Nephron progenitor cell (in vitro differentiated cells): ENCODE measurements at regions not wholly inside any gene's neighbourhood (a gene's known extent, or its start where the extent isn't known, plus 50 kb on each side); places are given as distances from the start of the nearest gene placed in this dataset.
"Not testable (repeated sequence)": the region's sequence is repeated elsewhere in the genome, so short reads cannot be mapped to it uniquely, and the experiment has no call there.

ENCODE experiments used
- DNase-seq: peaks from one replicate; pipeline ENCODE4 v3.0.0; 2021
- H3K27ac Mint-ChIP-seq: 2 replicates; pipeline ENCODE4 v1.8.0; 2021; ENCODE audit warnings: mild to moderate bottlenecking, moderate library complexity, mixed read lengths
- H3K27me3 Mint-ChIP-seq: 2 replicates; pipeline ENCODE4 v1.8.0; 2021; ENCODE audit warnings: mild to moderate bottlenecking, low read depth, mixed read lengths; ENCODE audit not compliant: poor library complexity
- H3K36me3 Mint-ChIP-seq: 2 replicates; pipeline ENCODE4 v1.8.0; 2021; ENCODE audit warnings: low read depth, mixed read lengths
- H3K4me1 Mint-ChIP-seq: 2 replicates; pipeline ENCODE4 v1.8.0; 2021; ENCODE audit warnings: mixed read lengths
- H3K4me3 Mint-ChIP-seq: 2 replicates; pipeline ENCODE4 v1.8.0; 2021; ENCODE audit warnings: mild to moderate bottlenecking, moderate library complexity, mixed read lengths
- H3K9me3 Mint-ChIP-seq: 2 replicates; pipeline ENCODE4 v1.8.0; 2021; ENCODE audit warnings: mild to moderate bottlenecking, moderate library complexity, mixed read lengths
- TF ChIP-seq, protein P1 (sequence below): fragments of 200-600 bp; sonication (generic); IDR thresholded peaks from 2 replicates; pipeline ENCODE4 v1.5.0; 2021; ENCODE audit warnings: antibody characterized with exemption

DNA sequence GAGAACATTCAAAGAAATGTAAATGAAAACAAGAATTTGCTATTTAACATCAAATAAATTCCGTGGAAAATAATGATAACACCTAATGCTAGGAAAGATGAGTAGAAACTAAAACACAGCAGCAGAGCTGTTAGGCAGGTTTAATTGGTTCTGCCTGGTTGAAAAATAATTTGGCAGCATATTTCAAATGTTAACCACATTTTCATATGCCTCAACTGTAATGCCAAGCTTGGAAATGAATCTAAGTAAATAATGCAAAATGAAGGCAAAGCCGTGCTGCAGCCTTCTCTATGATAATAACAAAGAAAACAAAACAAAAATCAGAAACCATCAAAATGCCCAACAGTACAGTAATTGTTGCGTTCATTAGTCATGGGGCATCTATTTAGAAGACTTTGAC is 79.9 kb upstream of the MSX2 start:
- TF ChIP-seq, protein P1, sequence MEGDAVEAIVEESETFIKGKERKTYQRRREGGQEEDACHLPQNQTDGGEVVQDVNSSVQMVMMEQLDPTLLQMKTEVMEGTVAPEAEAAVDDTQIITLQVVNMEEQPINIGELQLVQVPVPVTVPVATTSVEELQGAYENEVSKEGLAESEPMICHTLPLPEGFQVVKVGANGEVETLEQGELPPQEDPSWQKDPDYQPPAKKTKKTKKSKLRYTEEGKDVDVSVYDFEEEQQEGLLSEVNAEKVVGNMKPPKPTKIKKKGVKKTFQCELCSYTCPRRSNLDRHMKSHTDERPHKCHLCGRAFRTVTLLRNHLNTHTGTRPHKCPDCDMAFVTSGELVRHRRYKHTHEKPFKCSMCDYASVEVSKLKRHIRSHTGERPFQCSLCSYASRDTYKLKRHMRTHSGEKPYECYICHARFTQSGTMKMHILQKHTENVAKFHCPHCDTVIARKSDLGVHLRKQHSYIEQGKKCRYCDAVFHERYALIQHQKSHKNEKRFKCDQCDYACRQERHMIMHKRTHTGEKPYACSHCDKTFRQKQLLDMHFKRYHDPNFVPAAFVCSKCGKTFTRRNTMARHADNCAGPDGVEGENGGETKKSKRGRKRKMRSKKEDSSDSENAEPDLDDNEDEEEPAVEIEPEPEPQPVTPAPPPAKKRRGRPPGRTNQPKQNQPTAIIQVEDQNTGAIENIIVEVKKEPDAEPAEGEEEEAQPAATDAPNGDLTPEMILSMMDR = no peak
- peaks cover 20% of the 10 kb centered on the region for H3K4me1 Mint-ChIP-seq
- H3K27ac Mint-ChIP-seq = no peak overlapping the region
- H3K4me3 Mint-ChIP-seq = no peak overlapping the region
- no peaks in the 10 kb centered on the region for H3K36me3 Mint-ChIP-seq
- H3K9me3 Mint-ChIP-seq = peaks cover 21% of the 10 kb centered on the region
- H3K27me3 Mint-ChIP-seq = peaks cover 2% of the 10 kb centered on the region
- no peak for DNase-seq

DNA sequence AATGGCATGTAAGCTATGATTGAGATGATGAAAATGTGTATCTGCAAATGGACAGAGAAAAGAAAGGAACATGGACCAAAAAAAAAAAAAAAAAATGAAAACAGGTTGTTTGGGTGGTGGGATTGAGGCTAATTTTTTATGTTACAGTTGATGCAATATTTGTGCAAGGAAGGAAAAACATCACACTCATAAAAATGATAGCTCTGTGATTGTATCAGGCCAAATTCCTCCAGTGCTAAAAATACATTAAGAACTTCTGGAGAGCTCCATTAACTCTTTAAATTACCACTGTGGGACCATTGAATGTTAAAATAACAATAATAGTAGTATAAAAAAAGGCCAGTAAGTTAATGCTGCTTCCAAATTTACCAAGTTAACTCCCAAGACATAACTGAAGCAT is 79.5 kb upstream of the MSX2 start:
- peaks cover 21% of the 10 kb centered on the region for H3K9me3 Mint-ChIP-seq
- no peaks in the 10 kb centered on the region for H3K36me3 Mint-ChIP-seq
- peaks cover 20% of the 10 kb centered on the region for H3K4me1 Mint-ChIP-seq
- H3K27me3 Mint-ChIP-seq = peaks cover 2% of the 10 kb centered on the region
- TF ChIP-seq, protein P1 = no peak
- no peak overlapping the region for H3K4me3 Mint-ChIP-seq
- H3K27ac Mint-ChIP-seq = no peak overlapping the region
- DNase-seq = no peak

DNA sequence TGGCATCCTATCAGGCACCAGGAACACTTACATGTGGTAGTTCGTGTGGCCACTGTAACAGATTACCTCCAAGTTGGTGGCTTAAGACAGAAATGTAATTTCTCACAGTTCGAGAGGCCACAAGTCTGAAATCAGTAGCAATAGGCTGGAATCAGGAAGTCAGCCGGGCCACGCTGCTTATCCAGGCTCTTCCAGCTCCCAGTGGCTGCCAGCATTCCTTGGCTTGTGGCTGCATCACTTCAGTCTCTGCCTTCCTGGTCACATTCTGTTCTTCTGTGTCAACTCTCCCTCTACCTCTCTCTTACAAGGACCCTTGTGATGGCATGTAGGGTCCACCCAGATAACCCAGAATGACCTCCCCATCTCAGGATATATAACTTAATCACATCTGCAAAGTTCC is 78.7 kb upstream of the MSX2 start:
- Mint-ChIP-seq H3K36me3 (no peaks in the 10 kb centered on the region), H3K4me3 (no peak overlapping the region), H3K27me3 (peaks cover 2% of the 10 kb centered on the region), H3K9me3 (peaks cover 21% of the 10 kb centered on the region), H3K4me1 (peaks cover 20% of the 10 kb centered on the region), H3K27ac (no peak overlapping the region)
- DNase-seq = no peak
- TF ChIP-seq, protein P1 = no peak

DNA sequence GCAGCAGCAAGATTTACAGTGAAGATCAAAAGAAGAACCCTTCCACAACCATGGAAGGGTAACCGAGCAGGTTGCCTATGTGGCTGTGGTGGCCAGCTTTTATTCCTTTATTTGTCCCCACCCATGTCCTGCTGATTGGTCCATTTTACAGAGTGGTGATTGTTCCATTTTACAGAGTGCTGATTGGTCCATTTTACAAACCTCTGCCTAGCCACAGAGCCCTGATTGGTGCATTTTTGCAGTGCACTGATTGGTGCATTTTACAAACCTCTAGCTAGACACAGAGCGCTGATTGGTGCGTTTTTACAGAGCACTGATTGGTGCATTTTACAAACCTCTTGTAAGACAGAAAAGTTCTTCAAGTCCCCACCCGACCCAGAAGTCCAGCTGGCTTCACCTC is 75.8 kb upstream of the MSX2 start:
- not testable (repeated sequence) for H3K4me3 Mint-ChIP-seq

DNA sequence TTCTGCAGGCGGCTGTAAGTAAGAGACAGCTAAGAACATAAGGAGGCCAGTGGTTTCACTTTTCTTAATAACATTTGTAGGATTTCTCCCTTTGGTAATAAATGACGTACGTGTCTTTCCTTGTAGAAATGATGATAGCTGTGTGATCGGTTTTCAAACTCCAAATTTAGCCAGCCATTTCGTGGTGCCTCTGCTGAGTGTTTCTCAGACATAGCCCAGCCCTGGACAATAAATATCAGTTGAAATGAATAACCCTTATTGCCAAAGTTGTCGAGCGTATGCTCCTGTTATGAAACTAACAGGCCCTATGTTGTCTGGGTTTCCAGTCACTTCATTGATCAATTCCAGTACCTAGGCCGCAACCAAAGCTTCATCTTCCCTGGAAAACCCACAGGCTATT is 75.0 kb upstream of the MSX2 start:
- no peak overlapping the region for H3K4me3 Mint-ChIP-seq
- peaks cover 21% of the 10 kb centered on the region for H3K9me3 Mint-ChIP-seq
- TF ChIP-seq, protein P1 = no peak
- no peak overlapping the region for H3K27ac Mint-ChIP-seq
- H3K27me3 Mint-ChIP-seq = no peaks in the 10 kb centered on the region
- no peaks in the 10 kb centered on the region for H3K36me3 Mint-ChIP-seq
- no peak for DNase-seq
- peaks cover 27% of the 10 kb centered on the region for H3K4me1 Mint-ChIP-seq

More for the DNA sequence above, 75.8 kb upstream of the MSX2 start:
- not testable (repeated sequence) for DNase-seq, H3K27ac Mint-ChIP-seq, H3K36me3 Mint-ChIP-seq, H3K27me3 Mint-ChIP-seq
- H3K4me1 Mint-ChIP-seq = peaks cover 27% of the 10 kb centered on the region
- H3K9me3 Mint-ChIP-seq = peaks cover 21% of the 10 kb centered on the region

DNA sequence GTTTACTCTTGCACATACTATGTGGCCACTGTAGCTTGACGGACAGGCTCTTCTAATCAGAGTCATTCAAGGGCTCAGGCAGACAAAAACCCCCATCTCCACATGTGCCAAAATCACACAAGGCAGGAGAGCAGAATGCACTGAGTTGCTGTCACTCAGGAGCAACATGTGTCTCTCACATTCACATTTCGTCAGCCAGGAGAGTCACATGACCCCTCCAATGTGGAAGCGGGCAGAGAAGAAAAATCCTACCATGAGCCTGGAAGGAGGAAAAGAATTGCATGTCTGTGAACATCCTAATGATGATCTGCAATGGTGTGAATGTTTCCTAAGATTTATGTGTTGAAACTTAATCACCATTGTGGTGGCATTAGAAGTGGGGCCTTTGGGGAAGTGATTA is 69.9 kb upstream of the MSX2 start:
- Mint-ChIP-seq H3K9me3 (no peaks in the 10 kb centered on the region), H3K4me3 (no peak overlapping the region), H3K4me1 (peaks cover 33% of the 10 kb centered on the region), H3K27me3 (peaks cover 6% of the 10 kb centered on the region), H3K36me3 (no peaks in the 10 kb centered on the region), H3K27ac (no peak overlapping the region)
- TF ChIP-seq, protein P1 = no peak
- no peak for DNase-seq
